ENCODE measurements at regions not wholly inside any gene's neighbourhood (a gene's known extent, or its start where the extent isn't known, plus 50 kb on each side); places are given as distances from the start of the nearest gene placed in this dataset.

DNA sequence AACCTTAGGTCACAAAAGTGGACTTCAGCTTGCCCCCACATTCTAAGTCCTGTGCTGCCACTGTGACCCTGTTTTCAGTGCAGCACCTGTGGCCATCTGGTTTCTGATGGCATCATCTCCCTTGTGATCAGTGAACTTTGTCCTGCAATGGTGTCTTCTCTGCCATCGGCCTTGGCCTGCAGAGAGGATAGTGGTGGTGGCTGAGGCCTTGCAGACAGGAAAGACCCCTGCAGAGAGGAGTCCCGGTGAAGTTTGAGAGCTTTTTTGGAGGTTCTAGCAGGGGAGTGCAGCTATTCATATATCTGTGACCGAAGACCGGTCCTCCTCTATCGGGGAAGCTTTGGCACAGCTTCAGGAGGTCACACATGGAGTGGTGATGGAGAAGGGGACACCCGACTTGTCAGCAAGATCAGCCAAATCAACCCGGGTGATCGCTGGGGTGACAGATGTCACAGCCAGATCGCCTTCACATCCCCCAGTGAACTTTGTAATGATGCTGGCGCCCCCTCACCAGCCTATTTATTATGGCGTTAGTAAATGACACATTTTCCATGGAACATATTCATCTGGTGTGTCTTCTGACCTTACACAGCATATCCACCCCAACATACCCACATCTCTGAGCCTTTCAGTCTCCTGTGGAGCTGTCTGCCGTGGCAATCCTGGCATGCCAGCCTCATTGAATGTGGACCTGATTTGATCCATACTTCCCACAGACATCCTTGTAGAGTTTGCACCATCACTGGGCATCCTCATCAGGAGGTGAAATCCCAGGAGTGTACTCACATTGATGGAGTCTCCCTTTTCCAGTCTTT is 136.1 kb downstream of the PAPOLA start:
- no peak for DNase-seq

DNA sequence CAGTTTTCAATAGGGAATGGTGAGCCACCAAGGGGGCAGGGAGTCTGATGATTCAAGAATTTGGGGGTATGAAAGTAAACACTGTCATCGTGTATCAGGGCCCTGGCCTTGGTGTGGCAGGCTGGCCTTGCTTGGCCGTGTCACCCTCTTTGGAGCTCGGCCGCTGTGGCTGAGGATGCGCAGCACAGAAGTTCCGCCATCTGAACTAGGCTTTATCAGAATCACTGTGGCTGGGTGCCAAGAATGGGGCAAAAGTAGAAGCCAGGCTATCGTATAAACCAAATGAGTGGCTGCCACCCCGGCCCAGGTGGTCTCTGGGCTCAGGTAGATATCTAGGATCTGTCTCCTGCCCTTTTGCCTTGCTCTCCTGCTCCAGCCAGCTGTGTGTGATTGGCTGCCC is 137.4 kb downstream of the PAPOLA start:
- DNase-seq: no peak

DNA sequence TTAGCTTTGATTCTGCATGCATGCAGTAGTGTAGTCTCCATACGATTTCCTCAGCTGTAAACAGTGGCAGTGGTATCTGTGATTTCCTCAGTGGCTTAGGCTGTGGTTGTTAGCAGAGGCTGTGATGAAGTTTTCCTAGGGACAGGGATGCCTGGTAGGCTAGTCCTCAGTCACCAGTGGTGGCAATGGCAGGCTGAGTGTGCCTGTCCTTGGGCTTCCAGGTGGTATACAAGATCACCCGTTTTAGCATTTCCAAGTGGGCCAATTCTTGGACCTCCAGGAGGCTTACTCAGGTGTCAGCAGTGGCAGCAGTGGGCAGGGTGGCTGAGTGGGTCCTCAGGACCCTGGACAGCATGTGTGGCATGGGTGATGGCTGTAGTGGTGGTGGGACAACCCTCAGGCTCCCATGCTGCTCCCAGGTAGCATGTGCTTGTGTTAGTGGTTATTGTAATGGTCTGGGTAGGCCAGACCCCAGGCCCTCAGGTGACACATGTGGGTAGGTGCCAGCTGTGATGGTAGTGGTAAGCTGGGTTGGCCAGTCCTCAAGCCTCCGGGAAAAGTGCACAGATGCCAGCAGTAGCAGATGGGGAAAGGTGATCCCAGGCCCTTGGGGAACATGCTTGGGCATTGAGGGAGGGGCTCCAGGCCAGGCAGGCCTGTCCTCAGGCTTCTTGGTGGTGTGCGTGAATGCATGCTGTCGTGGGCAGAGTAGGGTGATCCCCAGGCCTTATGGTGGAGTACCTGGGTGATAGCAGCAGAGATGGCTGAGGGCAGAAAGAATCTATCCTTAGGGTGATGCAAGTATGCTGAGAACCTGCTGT is 146.5 kb downstream of the PAPOLA start:
- no peak for DNase-seq

- DNase-seq: peak; percentile 32
These were observed 147.1 kb downstream of the PAPOLA start for GRCh38 chr14:96649327-96649601.

DNA sequence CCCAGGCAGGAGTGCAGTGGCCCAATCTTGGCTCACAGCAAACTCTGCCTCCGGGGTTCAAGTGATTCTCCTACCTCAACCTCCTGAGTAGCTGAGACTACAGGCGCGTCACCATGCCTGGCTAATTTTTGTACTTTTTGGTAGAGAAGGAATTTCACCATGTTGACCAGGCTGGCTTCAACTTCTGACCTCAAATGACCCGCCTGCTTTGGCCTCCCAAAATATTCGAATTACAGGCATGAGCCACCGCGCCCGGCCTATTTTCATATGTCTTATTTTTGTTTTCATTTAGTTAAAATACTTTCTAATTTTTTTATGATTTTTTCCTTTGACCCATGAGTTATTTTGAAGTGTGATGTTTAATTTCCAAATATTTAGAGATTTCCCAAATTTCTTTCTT is 143.6 kb upstream of the VRK1 start:
- DNase-seq: no peak

GRCh38 chr14:96658611-96659010 is 138.6 kb upstream of the VRK1 start:
- no peak for DNase-seq

DNA sequence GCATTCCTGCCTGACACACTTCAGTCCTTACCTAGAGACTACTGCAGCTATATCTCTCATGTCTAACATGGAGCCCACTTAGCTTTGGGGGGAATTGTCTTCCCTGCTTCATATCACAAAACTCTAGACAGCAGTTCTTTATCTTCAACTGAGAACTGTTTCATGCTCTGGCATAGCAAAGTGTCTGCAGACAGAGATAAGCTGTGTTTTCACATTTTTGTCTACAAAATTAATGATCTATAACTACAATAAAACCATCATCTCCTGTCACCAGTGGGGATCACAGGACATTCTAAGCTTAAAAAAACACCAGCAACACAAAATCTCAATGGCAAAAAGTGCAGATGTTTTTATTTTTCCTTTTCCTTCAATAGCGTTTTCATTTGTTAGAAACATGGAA is 137.1 kb upstream of the VRK1 start:
- no peak for DNase-seq

DNA sequence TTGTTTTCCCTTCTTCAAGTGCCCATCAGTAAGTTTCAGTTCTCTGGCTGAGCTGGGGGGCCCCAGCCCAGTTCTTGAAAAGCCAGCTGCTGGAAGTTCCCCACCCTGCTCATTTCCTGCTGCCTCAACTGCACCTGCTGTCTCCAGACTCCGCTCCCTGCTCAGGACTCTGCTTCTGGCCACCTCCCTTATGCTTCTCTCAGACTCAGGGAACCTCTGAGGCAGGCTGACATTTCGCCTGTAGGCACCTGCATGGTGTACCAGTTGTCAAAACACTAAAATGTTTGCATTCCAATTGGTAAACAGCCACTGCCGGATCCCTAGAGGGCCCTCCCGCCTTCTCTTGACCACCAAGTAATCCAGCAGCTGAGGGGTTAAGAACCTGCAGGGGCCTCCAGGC is 136.5 kb upstream of the VRK1 start:
- no peak for DNase-seq

DNA sequence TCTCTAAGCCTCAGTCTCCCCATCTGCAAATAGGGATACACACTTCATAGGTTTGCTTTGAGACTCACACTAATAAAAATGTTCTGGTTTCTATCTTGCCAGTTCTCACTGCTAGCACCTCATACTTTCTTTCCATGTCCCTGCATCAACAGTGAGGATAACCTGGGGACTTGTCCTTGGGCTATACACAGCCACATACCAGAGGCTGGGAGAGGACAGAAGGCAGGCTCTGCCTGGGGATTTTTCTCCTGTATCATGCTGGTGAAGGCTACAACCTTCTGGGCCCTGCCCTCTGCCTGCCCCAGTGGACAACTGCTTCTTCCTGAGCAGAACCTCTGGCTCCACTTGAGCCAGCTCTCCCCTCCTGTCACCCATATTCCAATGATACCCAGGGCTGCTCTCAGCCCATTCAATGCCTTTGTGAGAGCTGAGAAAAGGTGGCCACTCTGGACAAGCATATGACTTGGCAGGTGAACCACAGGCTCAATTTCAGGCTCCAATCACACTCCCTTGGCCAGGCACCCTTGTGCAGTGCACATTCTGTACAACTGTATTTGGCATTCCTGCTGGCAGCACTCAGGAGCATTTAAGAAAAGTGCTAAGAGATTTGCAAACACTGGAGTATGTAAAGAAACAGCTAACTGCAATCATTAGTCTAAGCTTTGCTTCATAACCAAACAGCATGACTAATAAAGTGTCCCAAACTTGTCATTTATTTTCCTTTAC is 135.8 kb upstream of the VRK1 start:
- no peak for DNase-seq

GRCh38 chr14:96662116-96662970 is 134.8 kb upstream of the VRK1 start:
- DNase-seq: no peak

GRCh38 chr14:96663076-96663475 is 134.1 kb upstream of the VRK1 start:
- DNase-seq: no peak

GRCh38 chr14:96663491-96664067 is 133.6 kb upstream of the VRK1 start:
- no peak for DNase-seq

GRCh38 chr14:96666088-96666487 is 131.1 kb upstream of the VRK1 start:
- no peak for DNase-seq

- no peak for DNase-seq
These were observed 126.8 kb upstream of the VRK1 start for GRCh38 chr14:96670391-96670790.

GRCh38 chr14:96671218-96671617 is 126.0 kb upstream of the VRK1 start:
- no peak for DNase-seq

GRCh38 chr14:96673706-96674105 is 123.5 kb upstream of the VRK1 start:
- DNase-seq: no peak

- no peak for DNase-seq
These were observed 123.1 kb upstream of the VRK1 start for GRCh38 chr14:96674121-96674520.

- DNase-seq: no peak
These were observed 121.0 kb upstream of the VRK1 start for GRCh38 chr14:96676166-96676565.

DNA sequence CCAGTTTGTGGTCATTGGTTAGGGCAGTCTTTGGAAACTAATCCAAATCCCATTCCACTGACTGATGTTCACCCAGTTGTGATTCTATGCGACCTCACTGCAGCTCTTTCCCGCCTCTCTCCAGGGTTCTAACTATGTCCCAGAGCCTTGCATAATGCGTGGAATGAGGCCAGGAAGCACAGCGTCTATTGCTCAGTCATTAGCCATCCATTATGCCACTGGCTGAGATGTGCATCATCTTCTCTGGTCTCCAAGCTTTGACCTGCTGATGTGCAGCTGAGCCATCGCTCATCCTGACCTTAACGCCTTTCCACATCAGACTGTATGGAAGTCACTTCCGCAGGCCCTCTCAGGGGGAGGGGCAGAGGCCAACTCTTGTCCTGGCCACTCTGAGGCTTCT is 115.4 kb upstream of the VRK1 start:
- no peak for DNase-seq

GRCh38 chr14:96682401-96682800 is 114.8 kb upstream of the VRK1 start:
- DNase-seq: no peak

- DNase-seq: no peak
These were observed 113.5 kb upstream of the VRK1 start for GRCh38 chr14:96683562-96684289.

- DNase-seq: no peak
These were observed 111.1 kb upstream of the VRK1 start for GRCh38 chr14:96686126-96686525.

Measured in NCI-H2029 treated with DMSO at 0.1 percent for 48 hours (cell line).